Upper lobe of left lung (tissue), 4 donors: ENCODE measurements at regions not wholly inside any gene's neighbourhood (a gene's known extent, or its start where the extent isn't known, plus 50 kb on each side); places are given as distances from the start of the nearest gene placed in this dataset.

Experiments used
- CTCF ChIP-seq, 6 experiments: fragments of 450-650 bp in 4 of 6; fragments of 200-600 bp in 2 of 6; sonication (generic) in 2 of 6; IDR thresholded peaks; one replicate each; pipeline ENCODE4 v1.5.1; 2016 to 2019; ENCODE audit warnings: antibody characterized with exemption in 6 of 6
- POLR2A ChIP-seq, 4 donors: fragments of 450-650 bp; IDR thresholded peaks; one replicate each; pipeline ENCODE4 v1.5.1; 2016 to 2017; ENCODE audit warnings: antibody characterized with exemption in 4 of 4, mild to moderate bottlenecking in 2 of 4
- POLR2AphosphoS5 ChIP-seq, 2 donors: sonication (generic); formaldehyde crosslinking; IDR thresholded peaks; one replicate each; pipeline ENCODE4 v1.5.1; 2017; ENCODE audit warnings: antibody characterized with exemption in 2 of 2

- TF ChIP-seq POLR2A (IDR thresholded peaks at IDR 0.05) (no peak), CTCF (IDR thresholded peaks at IDR 0.05) (no peak), POLR2AphosphoS5 (IDR thresholded peaks at IDR 0.05) (no peak)
Measured at GRCh38 chr2:180246268-180246667, 239.2 kb upstream of the CWC22 start.
